Posterior vena cava (tissue), 2 donors: ENCODE measurements at regions not wholly inside any gene's neighbourhood (a gene's known extent, or its start where the extent isn't known, plus 50 kb on each side); places are given as distances from the start of the nearest gene placed in this dataset.
A peak's percentile ranks its signal among the peaks of the same experiment; 100 is the strongest.
"Not testable (repeated sequence)": the region's sequence is repeated elsewhere in the genome, so short reads cannot be mapped to it uniquely, and the experiment has no call there.

Experiments used
- DNase-seq: peaks from one replicate; pipeline ENCODE4 v3.0.0-alpha.2; 2020; ENCODE audit warnings: low spot score
- intact Hi-C, 2 donors: fragments of 100-400 bp; cut with DNase I; formaldehyde crosslinking; loops; one replicate each; pipeline versions ENCODE4 v1.14.1 to v1.14.2; 2022 to 2023
- donor health status: DM: yes; HTN: yes; CAD: no.
- donor health status: DM: yes; HTN: yes; CAD: no.

- intact Hi-C loops = not testable (repeated sequence)
These were observed 4040.3 kb upstream of the TPTE start for GRCh38 chr21:6481116-6481515.

GRCh38 chr21:6482616-6483015 lies 4038.8 kb upstream of the TPTE start:
- intact Hi-C loops = not testable (repeated sequence)

More at GRCh38 chr21:6481116-6481515, 4040.3 kb upstream of the TPTE start:
- DNase-seq = not testable (repeated sequence)

GRCh38 chr21:6483645-6484044 lies 4037.7 kb upstream of the TPTE start:
- intact Hi-C loops, DNase-seq: not testable (repeated sequence)

More at GRCh38 chr21:6482616-6483015, 4038.8 kb upstream of the TPTE start:
- DNase-seq = peak; percentile 4

GRCh38 chr21:6486821-6487220 lies 4034.6 kb upstream of the TPTE start:
- DNase-seq, intact Hi-C loops: not testable (repeated sequence)

- intact Hi-C loops, DNase-seq: not testable (repeated sequence)
These were observed 4028.7 kb upstream of the TPTE start for GRCh38 chr21:6492691-6493090.

- DNase-seq, intact Hi-C loops: not testable (repeated sequence)
These were observed 4027.4 kb upstream of the TPTE start for GRCh38 chr21:6493957-6494356.

GRCh38 chr21:6496356-6496755 lies 4025.0 kb upstream of the TPTE start:
- intact Hi-C loops, DNase-seq: not testable (repeated sequence)

GRCh38 chr21:6498716-6499115 lies 4022.7 kb upstream of the TPTE start:
- peak; percentile 48 for DNase-seq
- intact Hi-C loops = not testable (repeated sequence)

GRCh38 chr21:6499128-6499826 lies 4022.1 kb upstream of the TPTE start:
- peak; percentile 87 for DNase-seq
- intact Hi-C loops = not testable (repeated sequence)

GRCh38 chr21:6499866-6500265 lies 4021.5 kb upstream of the TPTE start:
- DNase-seq, intact Hi-C loops: not testable (repeated sequence)

GRCh38 chr21:6500681-6501080 lies 4020.7 kb upstream of the TPTE start:
- intact Hi-C loops, DNase-seq: not testable (repeated sequence)

GRCh38 chr21:6506167-6506894 lies 4015.1 kb upstream of the TPTE start:
- DNase-seq, intact Hi-C loops: not testable (repeated sequence)

- DNase-seq, intact Hi-C loops: not testable (repeated sequence)
These were observed 4013.8 kb upstream of the TPTE start for GRCh38 chr21:6507632-6508031.

GRCh38 chr21:6521777-6522176 lies 3999.6 kb upstream of the TPTE start:
- DNase-seq, intact Hi-C loops: not testable (repeated sequence)

- intact Hi-C loops = not testable (repeated sequence)
These were observed 3995.2 kb upstream of the TPTE start for GRCh38 chr21:6526213-6526612.

GRCh38 chr21:6530655-6531054 lies 3990.7 kb upstream of the TPTE start:
- intact Hi-C loops, DNase-seq: not testable (repeated sequence)

More at GRCh38 chr21:6526213-6526612, 3995.2 kb upstream of the TPTE start:
- not testable (repeated sequence) for DNase-seq

- intact Hi-C loops, DNase-seq: not testable (repeated sequence)
These were observed 3988.1 kb upstream of the TPTE start for GRCh38 chr21:6533261-6533660.

GRCh38 chr21:6538320-6538719 lies 3983.1 kb upstream of the TPTE start:
- intact Hi-C loops = not testable (repeated sequence)

GRCh38 chr21:6539688-6540087 lies 3981.7 kb upstream of the TPTE start:
- DNase-seq, intact Hi-C loops: not testable (repeated sequence)

More at GRCh38 chr21:6538320-6538719, 3983.1 kb upstream of the TPTE start:
- not testable (repeated sequence) for DNase-seq

GRCh38 chr21:6541036-6541435 lies 3980.3 kb upstream of the TPTE start:
- intact Hi-C loops, DNase-seq: not testable (repeated sequence)
